ENCODE measurements at regions not wholly inside any gene's neighbourhood (a gene's known extent, or its start where the extent isn't known, plus 50 kb on each side); places are given as distances from the start of the nearest gene placed in this dataset.
A peak's percentile ranks its signal among the peaks of the same experiment; 100 is the strongest.
"Not testable (repeated sequence)": the region's sequence is repeated elsewhere in the genome, so short reads cannot be mapped to it uniquely, and the experiment has no call there.

GRCh38 chr18:24561369-24561965, 101.0 kb downstream of the HRH4 start:
- DNase-seq (ENCODE audit: low spot score): no peak

DNA sequence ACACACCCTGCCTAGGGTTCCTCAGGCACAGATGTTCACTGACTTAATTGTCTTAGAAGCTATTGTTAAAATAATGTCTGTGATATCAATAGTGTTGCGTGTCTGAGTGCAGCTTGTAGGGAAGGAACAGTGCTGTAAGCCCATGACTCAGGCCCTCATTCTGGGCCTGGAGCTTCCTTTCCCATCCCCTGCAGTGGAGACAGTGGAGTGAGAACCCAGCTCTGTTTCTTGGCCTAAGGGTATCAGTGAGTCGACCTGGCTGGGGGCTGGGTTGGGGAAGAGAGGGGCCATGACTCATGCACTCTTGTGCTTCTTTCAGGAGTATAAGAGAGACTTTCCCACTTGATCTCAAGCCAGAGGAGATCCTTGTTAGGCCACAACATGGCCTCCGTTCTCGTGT, 106.8 kb downstream of the HRH4 start:
- DNase-seq (ENCODE audit: low spot score): no peak

- DNase-seq (ENCODE audit: low spot score): no peak
Measured at GRCh38 chr18:24570716-24571115, 110.3 kb downstream of the HRH4 start.

DNA sequence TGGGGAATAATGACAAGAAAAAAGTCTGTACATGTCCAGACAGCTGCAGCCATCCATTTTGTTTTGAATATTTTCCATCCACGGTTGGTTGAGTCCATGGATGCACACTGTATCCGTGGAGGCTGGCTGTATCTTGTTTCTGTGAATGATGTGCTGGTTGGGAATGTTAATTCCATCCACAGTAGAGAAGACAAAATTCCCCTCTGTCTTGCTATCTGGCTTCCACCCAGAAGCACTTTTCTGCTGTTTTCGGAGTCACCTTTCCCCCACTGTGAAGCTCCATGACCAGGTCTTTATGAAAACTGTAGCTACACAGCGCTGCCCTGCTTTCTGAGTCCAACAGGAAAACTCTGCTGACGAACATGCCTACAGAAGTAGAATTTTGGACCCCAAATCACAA, 122.3 kb downstream of the HRH4 start:
- no peak for DNase-seq (ENCODE audit: low spot score)

- DNase-seq (ENCODE audit: low spot score): no peak
Measured at GRCh38 chr18:24584205-24584604, 123.8 kb downstream of the HRH4 start.

- no peak for DNase-seq (ENCODE audit: low spot score)
Measured at GRCh38 chr18:24584813-24585212, 124.4 kb downstream of the HRH4 start.

DNA sequence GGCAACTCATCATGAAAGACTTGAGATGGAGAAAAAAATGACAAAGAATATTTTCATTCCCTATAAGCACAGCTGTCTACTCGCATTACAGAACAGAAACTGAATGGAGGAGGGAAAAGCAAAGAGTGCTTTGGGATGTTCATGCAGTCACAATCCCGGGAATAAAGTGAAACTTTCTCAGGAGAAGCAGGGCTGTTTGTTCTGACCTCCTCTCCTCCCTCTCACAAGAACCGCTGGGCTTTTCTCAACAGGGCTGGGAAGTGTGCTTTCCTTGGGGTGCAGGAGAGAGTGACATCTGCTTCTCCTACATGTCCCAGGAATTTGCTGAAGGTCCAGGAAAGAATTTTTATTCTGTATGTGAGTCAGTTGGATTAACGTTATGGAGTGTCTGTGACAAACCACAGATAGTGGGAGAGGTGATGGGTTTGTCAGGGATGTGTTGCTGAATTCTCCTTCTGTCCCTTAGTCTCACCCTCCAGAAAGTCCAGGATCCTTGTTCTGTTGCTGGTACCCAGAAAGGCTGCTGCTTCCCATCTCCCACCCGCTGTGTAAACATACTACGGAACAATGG, 125.6 kb downstream of the HRH4 start:
- DNase-seq (ENCODE audit: low spot score): no peak

DNA sequence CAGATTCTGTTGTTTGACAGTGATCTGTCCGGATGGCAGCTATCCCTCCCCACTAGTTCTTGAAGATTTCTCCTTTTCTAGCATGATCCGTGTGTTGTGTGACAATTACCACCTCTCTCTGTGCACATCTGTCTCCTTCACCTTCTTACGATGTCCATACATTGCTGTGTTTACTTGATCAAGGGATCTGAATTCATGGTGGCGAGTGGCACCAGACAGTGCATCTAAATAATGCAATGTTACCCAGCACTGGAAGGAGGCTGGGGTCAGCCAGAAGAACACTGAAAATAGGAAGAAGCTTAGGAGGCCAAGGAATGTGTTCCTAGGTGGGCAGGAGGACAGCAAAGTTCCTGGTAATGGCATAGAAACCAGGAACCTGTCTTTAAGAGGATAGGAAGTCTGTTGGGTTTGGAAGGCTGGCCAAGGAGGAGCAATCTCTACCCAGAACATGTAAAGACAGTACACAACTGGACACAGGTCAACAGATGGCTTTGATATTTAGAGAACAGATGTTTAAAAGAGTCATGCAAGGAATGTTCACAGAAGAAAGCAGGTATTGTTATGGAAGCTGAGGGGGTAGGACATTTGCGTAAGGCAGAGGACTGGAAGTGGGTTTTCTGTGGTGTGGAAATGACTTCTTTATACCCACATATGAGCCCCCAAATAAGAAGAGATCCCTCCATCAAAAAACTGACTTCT, 126.4 kb downstream of the HRH4 start:
- DNase-seq (ENCODE audit: low spot score): no peak

GRCh38 chr18:24588440-24588839, 128.0 kb downstream of the HRH4 start:
- no peak for DNase-seq (ENCODE audit: low spot score)

DNA sequence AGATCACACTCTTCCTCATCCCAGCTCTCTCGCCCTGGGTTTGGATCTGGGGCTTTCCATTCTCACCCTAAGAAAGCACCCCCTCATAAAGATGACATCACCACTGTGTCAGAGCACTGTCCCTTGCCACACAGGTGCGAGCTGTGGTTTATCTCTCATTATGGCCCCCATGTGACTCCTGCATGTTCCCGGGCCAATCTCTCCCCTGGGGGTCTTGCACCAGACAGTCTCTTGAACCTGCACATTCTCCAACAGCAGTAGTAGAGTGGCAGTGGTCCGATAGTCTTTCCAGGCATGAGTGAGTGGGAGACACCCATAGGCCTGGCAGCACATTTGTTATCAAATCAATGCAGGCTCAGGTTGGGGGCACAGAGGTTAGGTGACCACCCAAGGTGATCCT, 130.5 kb downstream of the HRH4 start:
- DNase-seq (ENCODE audit: low spot score): no peak

DNA sequence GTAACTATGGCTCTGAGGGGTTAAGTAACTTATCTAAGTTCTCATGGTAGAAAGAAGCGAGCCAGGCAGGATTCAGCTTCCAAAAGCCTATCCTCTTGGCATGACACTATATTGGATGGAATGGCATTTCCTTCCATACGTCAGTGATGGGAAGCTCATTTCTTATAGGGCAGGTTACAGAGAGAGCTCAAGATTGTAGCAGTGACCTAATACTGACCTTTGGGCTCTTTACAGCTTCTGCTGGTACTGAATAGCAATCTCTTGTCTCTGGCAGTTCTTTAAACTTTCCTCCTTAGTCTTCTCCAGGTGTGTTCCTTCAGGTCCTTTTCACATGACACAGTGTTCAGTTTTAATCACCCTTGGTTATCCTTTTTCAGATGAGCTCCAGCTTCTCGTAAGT, 133.0 kb downstream of the HRH4 start:
- DNase-seq (ENCODE audit: low spot score): no peak

DNA sequence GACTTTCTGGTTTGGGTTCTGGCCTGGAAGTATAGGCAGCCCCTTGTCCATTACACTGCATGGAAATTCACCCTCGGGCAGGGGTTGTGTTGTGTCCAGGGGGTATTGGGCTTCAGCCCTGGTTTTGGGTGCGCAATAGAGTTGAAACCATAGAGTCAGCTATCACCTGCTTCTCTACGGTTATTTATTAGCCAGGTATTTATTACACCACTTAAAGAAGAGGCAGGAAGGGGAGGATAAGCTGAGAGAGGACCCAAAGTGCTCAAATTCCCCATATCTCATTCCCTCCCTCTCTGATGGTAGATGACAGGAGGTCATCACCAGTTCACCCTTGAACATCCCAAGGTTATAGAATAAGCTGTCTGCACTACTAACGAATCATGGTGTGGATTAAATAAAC, 133.4 kb downstream of the HRH4 start:
- no peak for DNase-seq (ENCODE audit: low spot score)

DNA sequence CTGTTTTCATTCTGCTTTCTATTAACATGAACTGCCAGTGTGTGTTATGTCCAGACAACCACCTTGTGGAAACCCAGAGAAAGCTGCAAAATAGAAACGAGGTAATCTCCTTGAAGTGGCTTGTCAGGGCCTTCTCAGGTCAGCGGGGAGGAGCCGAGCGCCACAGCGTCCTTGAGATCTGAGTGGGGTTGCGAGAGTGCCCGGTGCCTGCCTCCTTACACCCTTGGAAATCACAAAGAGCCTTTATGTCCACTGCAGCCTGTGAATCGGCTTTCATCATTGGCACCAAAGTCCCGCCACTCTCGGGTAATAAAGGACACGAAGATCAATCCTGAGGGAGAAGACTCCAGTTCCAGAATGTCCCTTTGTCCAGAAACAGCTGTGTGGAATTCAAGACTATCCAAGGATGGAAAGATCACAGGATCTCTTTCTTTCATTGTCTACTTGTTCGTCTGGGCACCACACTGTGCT, 135.2 kb downstream of the HRH4 start:
- no peak for DNase-seq (ENCODE audit: low spot score)

DNA sequence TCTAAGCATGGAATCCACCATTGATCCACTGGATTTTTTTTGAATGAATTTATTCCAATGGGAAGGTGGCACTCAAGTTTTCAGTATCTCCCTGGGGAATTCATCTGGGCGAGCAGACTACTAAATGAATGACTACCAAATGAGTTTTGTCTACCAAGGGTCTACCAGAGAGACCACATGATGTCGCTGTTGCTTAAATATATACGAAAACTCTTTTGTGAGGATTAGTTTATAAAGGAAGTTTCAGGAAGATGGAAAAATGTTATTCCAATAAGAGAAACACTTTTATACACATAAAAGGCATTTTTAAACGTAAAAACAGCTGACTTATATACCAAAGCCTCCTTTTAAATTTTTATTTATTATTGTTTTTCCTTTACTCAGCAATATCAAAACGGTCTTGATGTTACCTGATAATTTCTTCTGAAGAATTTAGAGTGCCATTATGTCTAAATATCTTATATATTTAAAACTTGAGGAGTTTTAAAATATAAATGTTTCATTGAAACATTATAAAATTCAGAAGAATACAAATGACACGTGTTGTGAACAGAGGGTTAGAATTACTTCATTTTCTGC, 139.7 kb downstream of the HRH4 start:
- DNase-seq (ENCODE audit: low spot score): peak; percentile 57

DNA sequence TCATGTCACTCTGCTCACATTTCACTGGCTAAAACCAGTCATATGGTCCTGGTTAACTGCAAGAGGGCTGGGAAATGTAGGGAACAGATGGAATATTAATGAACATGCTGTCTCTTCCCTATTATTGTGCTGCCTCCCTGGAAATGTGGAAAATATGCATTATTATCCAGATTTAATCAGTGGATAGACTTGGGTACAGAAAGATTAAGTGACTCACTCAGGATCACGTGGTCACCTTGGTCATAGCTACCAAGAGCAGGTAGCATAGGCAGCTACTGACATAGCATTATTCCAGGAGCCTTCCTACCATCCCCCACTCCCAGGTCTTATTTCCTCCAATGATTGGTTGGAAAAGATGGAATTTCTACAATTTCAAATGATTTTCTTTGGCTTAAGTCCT, 141.1 kb downstream of the HRH4 start:
- no peak for DNase-seq (ENCODE audit: low spot score)

DNA sequence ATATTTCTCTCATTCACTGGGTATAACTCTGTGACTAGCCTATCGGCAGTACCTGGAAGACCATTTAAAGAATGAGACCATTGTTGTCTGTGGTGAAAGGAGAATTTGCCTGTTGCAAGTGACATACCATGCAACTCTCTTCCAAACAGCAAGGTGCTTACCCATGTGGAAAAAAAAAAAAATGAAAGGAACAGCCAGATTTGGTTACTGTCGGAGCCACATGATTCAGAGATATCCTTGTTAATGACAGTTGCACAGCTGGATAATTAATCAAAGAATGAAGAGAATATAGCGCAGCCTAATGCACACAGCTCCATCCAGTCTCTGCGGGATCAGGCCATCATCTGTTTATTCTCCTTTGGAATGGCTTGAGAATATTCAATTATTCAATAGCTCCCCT, 141.8 kb downstream of the HRH4 start:
- DNase-seq (ENCODE audit: low spot score): no peak

DNA sequence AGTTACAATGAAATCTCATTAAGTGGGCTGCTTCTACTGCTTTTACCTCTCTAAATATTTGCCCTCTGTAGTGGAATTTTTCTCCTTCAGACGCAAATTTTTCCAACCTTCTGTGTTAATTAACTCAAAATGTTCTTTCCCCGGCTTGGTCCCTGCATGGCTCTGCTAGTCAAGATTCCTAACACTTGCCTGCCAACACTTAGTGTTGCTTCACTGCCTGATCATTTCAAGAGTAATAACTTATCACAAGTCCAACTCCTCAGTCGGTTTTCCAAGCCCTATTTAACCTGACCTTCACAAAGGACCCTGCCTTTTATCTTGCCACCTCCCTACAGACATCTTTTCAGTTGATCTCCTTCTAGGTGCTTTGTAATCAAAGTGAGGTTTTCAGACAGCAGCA, 142.7 kb downstream of the HRH4 start:
- DNase-seq (ENCODE audit: low spot score): no peak

GRCh38 chr18:24605444-24605843, 145.0 kb downstream of the HRH4 start:
- DNase-seq (ENCODE audit: low spot score): no peak

- DNase-seq (ENCODE audit: low spot score): no peak
Measured at GRCh38 chr18:24609254-24609653, 148.8 kb downstream of the HRH4 start.

- DNase-seq (ENCODE audit: low spot score): no peak
Measured at GRCh38 chr18:24611075-24611474, 150.6 kb downstream of the HRH4 start.

DNA sequence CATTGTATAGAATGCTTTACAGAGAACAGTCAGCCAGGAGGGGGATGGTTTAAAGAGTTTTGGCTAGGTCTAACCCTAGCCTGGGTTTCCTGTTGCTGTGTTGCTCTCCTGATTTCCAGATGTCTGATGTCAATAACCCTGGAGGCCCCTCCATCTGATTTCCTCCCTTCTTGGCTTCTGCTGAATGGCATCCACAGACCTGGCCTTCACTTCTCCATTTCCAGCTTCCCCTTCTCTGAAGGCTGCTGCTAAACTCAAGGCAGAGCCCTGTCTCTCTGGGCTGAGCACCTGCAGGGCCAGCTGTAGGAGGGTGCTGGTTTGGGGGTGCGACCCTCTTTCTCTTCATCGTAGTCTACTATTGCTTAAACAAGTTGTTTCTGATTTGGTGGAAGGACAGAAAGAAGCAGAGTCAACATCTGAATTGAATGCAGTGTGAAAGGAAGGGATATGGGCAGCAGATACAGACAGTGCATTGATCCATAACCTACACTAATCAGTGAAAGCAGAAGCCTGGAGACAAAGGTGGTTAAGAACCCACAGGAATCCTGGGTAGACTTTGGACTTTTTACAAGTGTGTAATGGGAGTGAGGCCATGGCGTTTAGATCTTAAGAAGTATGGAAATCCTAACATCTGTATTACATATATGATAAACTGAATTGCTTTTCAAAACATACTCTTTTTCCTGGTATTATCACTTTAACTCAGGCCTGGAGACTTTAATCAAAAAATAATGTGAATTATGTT, 153.6 kb downstream of the HRH4 start:
- DNase-seq (ENCODE audit: low spot score): no peak

- DNase-seq (ENCODE audit: low spot score): no peak
Measured at GRCh38 chr18:24616653-24617052, 156.2 kb downstream of the HRH4 start.

- DNase-seq (ENCODE audit: low spot score): not testable (repeated sequence)
Measured at GRCh38 chr18:24624421-24624820, 164.0 kb downstream of the HRH4 start.
